GM21619 (cell line): ENCODE measurements at regions not wholly inside any gene's neighbourhood (a gene's known extent, or its start where the extent isn't known, plus 50 kb on each side); places are given as distances from the start of the nearest gene placed in this dataset.

Experiments
- ATAC-seq: cut with Tn5 transposase; IDR thresholded peaks from one replicate; pipeline ENCODE4 v1.9.1; 2021; ENCODE audit not compliant: unreplicated experiment

- no peak for ATAC-seq
Observed at GRCh38 chr12:77323788-77324415, 258.5 kb upstream of the E2F7 start.

GRCh38 chr12:77319166-77319565, 253.8 kb upstream of the E2F7 start:
- no peak for ATAC-seq

DNA sequence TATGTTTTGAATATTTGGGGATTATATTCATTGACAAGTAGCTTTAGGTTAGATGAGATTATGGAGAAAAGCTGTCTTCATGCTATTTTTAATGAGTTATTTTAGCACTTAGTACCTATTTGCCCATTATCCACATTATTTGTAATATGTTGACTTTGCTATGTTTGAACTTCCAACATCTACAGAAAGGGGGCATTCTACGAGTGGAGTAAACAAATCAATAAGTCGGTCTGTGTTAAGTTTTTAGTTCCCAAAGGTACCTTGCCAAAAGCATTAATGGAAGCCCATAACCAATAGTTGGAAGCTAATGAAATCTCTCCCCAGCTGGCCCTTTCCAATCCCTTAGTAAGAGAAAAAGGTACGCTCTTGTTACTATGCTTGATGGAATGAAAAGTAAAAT, 250.0 kb upstream of the E2F7 start:
- ATAC-seq, result no peak

- no peak for ATAC-seq
Observed at GRCh38 chr12:77314378-77315052, 249.1 kb upstream of the E2F7 start.

GRCh38 chr12:77308056-77308455, 242.7 kb upstream of the E2F7 start:
- ATAC-seq, result no peak

DNA sequence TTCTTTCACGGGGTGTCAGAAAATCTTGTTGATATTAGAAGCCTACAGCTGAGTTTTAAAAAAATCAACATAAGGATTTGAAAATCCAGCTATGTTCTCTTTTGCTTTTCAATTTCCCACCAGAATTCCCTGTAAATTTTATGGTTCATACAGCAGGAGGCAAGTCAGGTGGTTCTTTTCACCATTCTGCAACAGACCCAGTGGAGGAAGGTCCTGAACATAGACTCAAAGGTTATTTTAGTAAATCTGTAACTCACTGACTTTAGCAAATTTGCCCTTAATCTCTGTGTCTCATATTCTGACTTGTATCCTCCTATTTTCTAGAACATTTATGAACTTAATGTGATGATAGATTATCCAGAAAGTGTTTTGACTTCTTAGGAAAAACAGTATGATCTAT, 235.4 kb upstream of the E2F7 start:
- ATAC-seq, result no peak

DNA sequence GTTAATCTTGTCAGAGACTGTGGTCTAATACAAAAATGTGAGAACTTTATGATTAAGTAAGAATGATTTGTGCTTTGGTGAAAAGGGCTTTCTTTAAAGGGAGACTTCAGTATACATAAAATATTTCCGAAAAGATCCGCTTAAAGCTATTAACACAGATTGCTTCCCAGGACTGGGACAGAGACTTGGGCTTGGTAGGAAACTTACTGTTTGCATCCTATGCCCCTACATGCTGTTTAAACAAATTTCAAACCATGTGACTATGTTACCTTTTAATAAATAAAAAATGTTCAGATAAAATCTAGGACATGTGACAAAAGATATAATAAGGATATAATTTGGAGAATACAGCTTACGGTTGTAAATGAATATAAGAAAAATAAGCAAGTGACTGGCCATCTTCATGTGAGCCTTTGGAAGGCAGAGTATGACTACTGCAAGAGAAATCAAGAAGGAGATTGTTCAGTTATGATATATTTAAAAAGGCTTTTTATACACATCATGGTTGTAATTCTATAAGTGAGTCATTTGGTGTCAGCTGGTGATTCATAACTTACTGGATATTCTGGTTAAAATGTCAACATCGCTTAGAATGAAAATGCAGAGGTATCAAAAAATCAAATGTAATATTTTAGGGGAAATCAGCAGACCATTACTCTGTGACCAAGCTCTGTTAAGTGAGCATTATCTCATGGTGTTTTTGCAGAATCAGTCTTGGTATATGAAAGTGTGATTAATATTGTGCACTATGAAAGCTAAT, 234.7 kb upstream of the E2F7 start:
- no peak for ATAC-seq

DNA sequence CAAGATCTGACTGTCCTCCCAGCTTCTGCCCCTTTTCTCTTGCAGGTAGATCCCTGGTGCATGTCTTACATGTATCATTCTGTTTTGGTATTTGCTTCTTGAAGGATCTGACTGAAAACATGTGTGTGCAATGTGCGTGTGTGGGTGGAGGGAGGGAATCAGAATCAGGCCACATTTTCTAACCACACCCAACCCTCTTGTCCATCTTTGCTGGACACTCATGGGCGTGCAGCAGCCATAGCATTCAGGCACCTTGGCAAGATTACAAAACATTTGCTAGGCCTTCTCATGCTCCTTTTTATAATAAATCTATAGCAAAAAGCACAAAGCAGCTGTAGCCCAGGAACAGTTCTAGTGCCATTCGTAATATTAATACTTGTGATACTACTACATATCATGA, 233.6 kb upstream of the E2F7 start:
- ATAC-seq, result no peak

DNA sequence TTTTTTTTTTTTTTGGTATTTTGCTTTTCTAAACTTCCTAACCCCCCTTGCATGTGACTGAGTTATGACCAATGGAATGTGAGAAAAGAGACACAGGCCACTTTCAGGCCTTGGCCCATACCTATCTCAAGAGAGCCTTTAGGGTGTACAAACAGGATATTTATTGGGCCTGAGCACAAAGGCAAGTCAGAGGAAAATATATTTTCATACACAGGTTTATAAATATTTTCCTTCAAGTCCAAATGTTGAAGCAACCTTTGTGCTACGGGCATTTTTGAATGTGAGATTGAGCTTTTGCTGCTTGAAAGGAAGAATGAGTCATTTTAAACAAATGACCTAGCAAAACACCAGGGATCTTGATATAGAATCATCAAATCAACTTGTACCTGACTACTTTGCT, 228.6 kb upstream of the E2F7 start:
- no peak for ATAC-seq

- no peak for ATAC-seq
Observed at GRCh38 chr12:77274926-77275325, 209.6 kb upstream of the E2F7 start.

GRCh38 chr12:77273898-77274297, 208.5 kb upstream of the E2F7 start:
- ATAC-seq, result no peak

- ATAC-seq, result no peak
Observed at GRCh38 chr12:77256956-77257355, 191.6 kb upstream of the E2F7 start.

DNA sequence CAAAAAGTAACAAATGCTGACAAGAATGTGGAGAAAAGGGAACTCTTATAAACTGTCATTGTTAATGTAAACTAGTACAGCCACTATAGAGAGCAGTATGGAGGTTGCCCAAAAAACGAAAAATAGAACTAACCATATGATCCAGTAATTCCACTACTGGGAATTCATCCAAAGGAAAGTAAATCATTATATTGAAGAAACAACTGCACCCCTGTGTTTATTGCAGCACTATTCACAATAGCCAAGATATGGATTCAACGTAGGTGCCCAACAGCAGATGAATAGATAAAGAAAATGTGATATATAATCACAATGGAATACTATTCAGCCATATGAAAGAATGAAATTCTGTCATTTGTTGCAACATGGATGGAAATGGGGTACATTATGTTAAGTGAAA, 188.0 kb upstream of the E2F7 start:
- ATAC-seq, result no peak

- ATAC-seq, result no peak
Observed at GRCh38 chr12:77251799-77252198, 186.4 kb upstream of the E2F7 start.

DNA sequence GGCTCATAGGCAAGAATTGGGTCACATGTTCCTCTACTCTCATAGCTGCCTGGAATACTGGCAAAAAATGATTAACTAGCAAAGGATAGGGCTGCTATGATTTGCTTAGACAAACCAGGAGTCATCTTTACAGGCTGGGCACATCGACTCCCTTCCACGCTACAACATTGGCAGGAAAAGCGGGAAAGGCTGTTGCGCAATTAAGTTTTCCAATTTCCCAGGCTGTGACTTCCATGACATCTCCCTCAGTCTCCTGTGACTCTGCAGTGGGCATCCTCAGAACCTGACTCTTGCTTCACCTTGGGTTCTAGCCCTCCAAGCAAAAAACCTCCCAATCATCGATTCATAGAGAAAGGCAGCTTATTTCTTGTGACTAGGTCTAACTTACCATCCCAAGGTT, 184.5 kb upstream of the E2F7 start:
- no peak for ATAC-seq

GRCh38 chr12:77248036-77248435, 182.7 kb upstream of the E2F7 start:
- no peak for ATAC-seq

- no peak for ATAC-seq
Observed at GRCh38 chr12:77247542-77247941, 182.2 kb upstream of the E2F7 start.

- ATAC-seq, result no peak
Observed at GRCh38 chr12:77243345-77243744, 178.0 kb upstream of the E2F7 start.

- no peak for ATAC-seq
Observed at GRCh38 chr12:77239617-77240016, 174.2 kb upstream of the E2F7 start.

GRCh38 chr12:77238335-77238734, 173.0 kb upstream of the E2F7 start:
- no peak for ATAC-seq

- ATAC-seq, result no peak
Observed at GRCh38 chr12:77237896-77238295, 172.5 kb upstream of the E2F7 start.

DNA sequence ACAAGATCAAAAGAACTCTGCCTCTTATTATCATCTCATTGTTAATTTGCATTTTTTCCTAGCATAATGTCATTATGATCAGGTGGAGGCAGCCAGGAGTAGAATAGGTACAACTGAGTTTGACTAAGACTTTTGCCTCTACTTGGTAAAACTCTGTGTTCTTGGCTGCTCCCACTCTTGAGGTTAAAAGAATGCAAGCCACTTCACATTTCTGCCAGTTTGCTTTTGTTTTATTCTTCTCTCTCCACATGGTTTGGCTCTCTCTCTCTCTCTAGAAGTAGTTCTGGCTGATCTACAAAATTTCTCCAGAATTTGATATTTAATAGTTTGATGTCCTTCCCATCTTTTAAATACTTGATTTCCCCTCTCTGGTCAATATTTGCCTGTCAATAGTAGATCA, 170.7 kb upstream of the E2F7 start:
- ATAC-seq, result no peak
